ENCODE measurements at regions not wholly inside any gene's neighbourhood (a gene's known extent, or its start where the extent isn't known, plus 50 kb on each side); places are given as distances from the start of the nearest gene placed in this dataset.

DNA sequence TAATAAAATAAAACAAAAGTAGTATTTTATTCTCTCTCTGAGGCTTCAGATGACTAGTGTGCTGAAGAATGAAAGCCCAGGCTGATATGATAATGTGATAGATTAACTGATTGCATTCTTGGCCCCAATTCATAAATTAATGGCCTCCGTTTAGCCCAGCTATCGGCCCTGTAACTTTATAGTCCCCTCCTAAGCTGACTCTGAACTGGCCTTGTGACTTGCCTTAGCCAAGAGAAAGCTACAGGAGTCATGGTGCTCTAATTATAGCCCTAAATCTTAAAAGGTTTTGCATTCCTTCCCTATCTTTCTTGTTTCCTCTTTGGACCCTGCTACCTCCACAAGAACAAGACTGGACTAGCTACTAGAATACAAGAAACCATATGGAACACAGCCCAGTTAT lies 123.2 kb upstream of the EPHA3 start:
- H3K9ac ChIP-seq (ENCODE audit: low read length) = no peak overlapping the region
- no peaks in the 10 kb centered on the region for H4K20me1 ChIP-seq (ENCODE audit: insufficient read depth)
- no peak overlapping the region for H3K4me3 ChIP-seq (ENCODE audit: low read length)
- no peaks in the 10 kb centered on the region for H3K79me2 ChIP-seq (replicated peaks; ENCODE audit: insufficient read depth, low read length)
- TF ChIP-seq SMC3 (conservative IDR thresholded peaks at IDR 0.05; ENCODE audit: poor library complexity) (no peak), POLR2AphosphoS5 (IDR thresholded peaks at IDR 0.05) (no peak), CTCF (IDR thresholded peaks at IDR 0.05; ENCODE audit: poor library complexity, severe bottlenecking) (no peak), EP300 (conservative IDR thresholded peaks at IDR 0.05; ENCODE audit: poor library complexity, severe bottlenecking) (no peak), MXI1 (conservative IDR thresholded peaks at IDR 0.05; ENCODE audit: poor library complexity, severe bottlenecking) (no peak), TAF1 (IDR thresholded peaks at IDR 0.05; ENCODE audit: low read depth) (no peak)
- TF ChIP-seq, protein P1, sequence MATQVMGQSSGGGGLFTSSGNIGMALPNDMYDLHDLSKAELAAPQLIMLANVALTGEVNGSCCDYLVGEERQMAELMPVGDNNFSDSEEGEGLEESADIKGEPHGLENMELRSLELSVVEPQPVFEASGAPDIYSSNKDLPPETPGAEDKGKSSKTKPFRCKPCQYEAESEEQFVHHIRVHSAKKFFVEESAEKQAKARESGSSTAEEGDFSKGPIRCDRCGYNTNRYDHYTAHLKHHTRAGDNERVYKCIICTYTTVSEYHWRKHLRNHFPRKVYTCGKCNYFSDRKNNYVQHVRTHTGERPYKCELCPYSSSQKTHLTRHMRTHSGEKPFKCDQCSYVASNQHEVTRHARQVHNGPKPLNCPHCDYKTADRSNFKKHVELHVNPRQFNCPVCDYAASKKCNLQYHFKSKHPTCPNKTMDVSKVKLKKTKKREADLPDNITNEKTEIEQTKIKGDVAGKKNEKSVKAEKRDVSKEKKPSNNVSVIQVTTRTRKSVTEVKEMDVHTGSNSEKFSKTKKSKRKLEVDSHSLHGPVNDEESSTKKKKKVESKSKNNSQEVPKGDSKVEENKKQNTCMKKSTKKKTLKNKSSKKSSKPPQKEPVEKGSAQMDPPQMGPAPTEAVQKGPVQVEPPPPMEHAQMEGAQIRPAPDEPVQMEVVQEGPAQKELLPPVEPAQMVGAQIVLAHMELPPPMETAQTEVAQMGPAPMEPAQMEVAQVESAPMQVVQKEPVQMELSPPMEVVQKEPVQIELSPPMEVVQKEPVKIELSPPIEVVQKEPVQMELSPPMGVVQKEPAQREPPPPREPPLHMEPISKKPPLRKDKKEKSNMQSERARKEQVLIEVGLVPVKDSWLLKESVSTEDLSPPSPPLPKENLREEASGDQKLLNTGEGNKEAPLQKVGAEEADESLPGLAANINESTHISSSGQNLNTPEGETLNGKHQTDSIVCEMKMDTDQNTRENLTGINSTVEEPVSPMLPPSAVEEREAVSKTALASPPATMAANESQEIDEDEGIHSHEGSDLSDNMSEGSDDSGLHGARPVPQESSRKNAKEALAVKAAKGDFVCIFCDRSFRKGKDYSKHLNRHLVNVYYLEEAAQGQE (IDR thresholded peaks at IDR 0.05; ENCODE audit: borderline replicate concordance) = no peak
- no peaks in the 10 kb centered on the region for H3F3A ChIP-seq (ENCODE audit: insufficient read depth, low read length, poor library complexity, severe bottlenecking)
- H3K9me2 ChIP-seq (ENCODE audit: insufficient read depth, low read length) = no peaks in the 10 kb centered on the region
- H3K36me3 ChIP-seq (ENCODE audit: insufficient read depth, low read length) = no peaks in the 10 kb centered on the region
- H2AFZ ChIP-seq (ENCODE audit: low read depth, low read length) = no peak overlapping the region
- H3K27me3 ChIP-seq (ENCODE audit: insufficient read depth, low read depth, low read length) = no peaks in the 10 kb centered on the region
- no peak overlapping the region for H3K4me2 ChIP-seq (ENCODE audit: low read length)
- no peaks in the 10 kb centered on the region for H3K9me3 ChIP-seq (ENCODE audit: low read length)
- no peak overlapping the region for H3K27ac ChIP-seq (ENCODE audit: low read length)

- Histone ChIP-seq H3K4me2 (ENCODE audit: low read length) (no peak overlapping the region), H2AFZ (ENCODE audit: low read depth, low read length) (no peak overlapping the region), H3K36me3 (ENCODE audit: insufficient read depth, low read length) (no peaks in the 10 kb centered on the region), H3K9me3 (ENCODE audit: low read length) (no peaks in the 10 kb centered on the region), H3K4me3 (ENCODE audit: low read length) (no peak overlapping the region), H3F3A (ENCODE audit: insufficient read depth, low read length, poor library complexity, severe bottlenecking) (no peaks in the 10 kb centered on the region), H3K9me2 (ENCODE audit: insufficient read depth, low read length) (no peaks in the 10 kb centered on the region), H3K79me2 (replicated peaks; ENCODE audit: insufficient read depth, low read length) (no peaks in the 10 kb centered on the region), H3K9ac (ENCODE audit: low read length) (no peak overlapping the region), H3K27me3 (ENCODE audit: insufficient read depth, low read depth, low read length) (no peaks in the 10 kb centered on the region), H3K27ac (ENCODE audit: low read length) (no peak overlapping the region), H4K20me1 (ENCODE audit: insufficient read depth) (no peaks in the 10 kb centered on the region)
- TF ChIP-seq, protein P1 (IDR thresholded peaks at IDR 0.05; ENCODE audit: borderline replicate concordance) = no peak
- no peak for TF ChIP-seq TAF1 (IDR thresholded peaks at IDR 0.05; ENCODE audit: low read depth)
- no peak for TF ChIP-seq POLR2AphosphoS5 (IDR thresholded peaks at IDR 0.05)
- no peak for TF ChIP-seq EZH2 (IDR thresholded peaks at IDR 0.05; ENCODE audit: borderline replicate concordance, insufficient read depth, low read length, poor library complexity, severe bottlenecking)
- TF ChIP-seq EP300 (conservative IDR thresholded peaks at IDR 0.05; ENCODE audit: poor library complexity, severe bottlenecking) = no peak
- TF ChIP-seq RAD21 (conservative IDR thresholded peaks at IDR 0.05) = no peak
Observed at GRCh38 chr3:88984832-88985231, 122.6 kb upstream of the EPHA3 start.

Data from neural cell (in vitro differentiated cells).